Prostate gland (tissue), 2 donors: ENCODE measurements at regions not wholly inside any gene's neighbourhood (a gene's known extent, or its start where the extent isn't known, plus 50 kb on each side); places are given as distances from the start of the nearest gene placed in this dataset.

Experiments used
- POLR2A ChIP-seq: fragments of 450-650 bp; IDR thresholded peaks from one replicate; pipeline ENCODE4 v1.6.1; 2016; ENCODE audit warnings: antibody characterized with exemption, mild to moderate bottlenecking
- POLR2AphosphoS5 ChIP-seq: sonication (generic); formaldehyde crosslinking; IDR thresholded peaks from one replicate; pipeline ENCODE4 v1.6.1; 2017; ENCODE audit warnings: antibody characterized with exemption
- TF ChIP-seq, protein P1 (sequence below), 4 experiments: fragments of 200-600 bp in 2 of 4; fragments of 450-650 bp in 2 of 4; sonication (generic) in 2 of 4; IDR thresholded peaks; 1 replicate in 3 of 4; 2 replicates in 1 of 4; pipeline ENCODE4 v1.5.1; 2016 to 2019; ENCODE audit warnings: antibody characterized with exemption in 4 of 4, mild to moderate bottlenecking in 2 of 4, moderate library complexity in 2 of 4

DNA sequence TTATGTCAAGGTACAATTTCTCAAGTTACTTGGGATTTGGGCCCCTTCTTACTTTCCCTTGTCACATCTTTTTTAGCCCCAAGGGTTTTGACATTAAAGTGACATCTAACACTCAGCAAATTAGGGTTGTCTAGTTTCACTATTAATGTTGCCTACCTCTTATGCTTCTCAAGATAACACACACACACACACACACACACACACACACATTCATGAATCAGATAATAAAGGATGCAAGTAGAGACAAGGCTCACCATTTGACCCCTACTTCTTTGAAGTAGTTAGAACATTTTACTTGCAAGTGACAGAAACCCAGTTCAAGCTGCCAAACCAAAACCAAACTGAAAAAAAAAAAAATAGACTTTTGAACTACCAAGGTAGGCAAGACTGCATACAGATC is 138.8 kb downstream of the TRIB2 start:
- TF ChIP-seq, protein P1, sequence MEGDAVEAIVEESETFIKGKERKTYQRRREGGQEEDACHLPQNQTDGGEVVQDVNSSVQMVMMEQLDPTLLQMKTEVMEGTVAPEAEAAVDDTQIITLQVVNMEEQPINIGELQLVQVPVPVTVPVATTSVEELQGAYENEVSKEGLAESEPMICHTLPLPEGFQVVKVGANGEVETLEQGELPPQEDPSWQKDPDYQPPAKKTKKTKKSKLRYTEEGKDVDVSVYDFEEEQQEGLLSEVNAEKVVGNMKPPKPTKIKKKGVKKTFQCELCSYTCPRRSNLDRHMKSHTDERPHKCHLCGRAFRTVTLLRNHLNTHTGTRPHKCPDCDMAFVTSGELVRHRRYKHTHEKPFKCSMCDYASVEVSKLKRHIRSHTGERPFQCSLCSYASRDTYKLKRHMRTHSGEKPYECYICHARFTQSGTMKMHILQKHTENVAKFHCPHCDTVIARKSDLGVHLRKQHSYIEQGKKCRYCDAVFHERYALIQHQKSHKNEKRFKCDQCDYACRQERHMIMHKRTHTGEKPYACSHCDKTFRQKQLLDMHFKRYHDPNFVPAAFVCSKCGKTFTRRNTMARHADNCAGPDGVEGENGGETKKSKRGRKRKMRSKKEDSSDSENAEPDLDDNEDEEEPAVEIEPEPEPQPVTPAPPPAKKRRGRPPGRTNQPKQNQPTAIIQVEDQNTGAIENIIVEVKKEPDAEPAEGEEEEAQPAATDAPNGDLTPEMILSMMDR (IDR thresholded peaks at IDR 0.05), result no peak
- no peak for TF ChIP-seq POLR2A
- TF ChIP-seq POLR2AphosphoS5, result no peak
